IMR-90 (cell line): ENCODE measurements at regions not wholly inside any gene's neighbourhood (a gene's known extent, or its start where the extent isn't known, plus 50 kb on each side); places are given as distances from the start of the nearest gene placed in this dataset.

ENCODE experiments used
- ATAC-seq: fragments of 200-7000 bp; cut with Tn5 transposase; 2 replicates; pipeline ENCODE4 v1.9.1; 2020; ENCODE audit warnings: low read depth, mild to moderate bottlenecking, moderate library complexity
- BruUV-seq: library from RNA; stranded (reverse); fragments of 400-500 nt; replicated peaks from 2 replicates; lab custom pipeline; 2021; lab: Mats Ljungman, UMichigan
- CTCF ChIA-PET: fragments of 300-600 bp; formaldehyde crosslinking; extraction: SDS; loops from one replicate; lab custom pipeline; 2021; ENCODE audit warnings: antibody characterized with exemption; lab: Yijun Ruan, JAX
- POLR2A ChIA-PET: fragments of 300-600 bp; sonication (Branson Sonifier 250); formaldehyde crosslinking; loops from one replicate; lab custom pipeline; 2022; ENCODE audit warnings: antibody characterized with exemption; ENCODE audit not compliant: unreplicated experiment; lab: Charles Lee
- DNase-seq: peaks from one replicate; pipeline ENCODE4 v3.0.0; 2013
- H2AFZ ChIP-seq: replicated peaks from 2 replicates; pipeline ENCODE3; 2013; ENCODE audit warnings: low read length, mild to moderate bottlenecking; ENCODE audit not compliant: poor library complexity
- H2AK5ac ChIP-seq: 2 replicates; pipeline ENCODE4 v1.6.1; 2013; ENCODE audit warnings: low read depth, low read length, inconsistent platforms
- H2AK9ac ChIP-seq: replicated peaks from 2 replicates; pipeline ENCODE3; 2013; ENCODE audit warnings: mild to moderate bottlenecking, low read depth, low read length, moderate library complexity; ENCODE audit not compliant: poor library complexity
- H2BK120ac ChIP-seq: 2 replicates; pipeline ENCODE4 v1.6.1; 2013; ENCODE audit warnings: low read depth, low read length, inconsistent platforms
- H2BK15ac ChIP-seq: 3 replicates; pipeline ENCODE4 v1.6.1; 2013; ENCODE audit warnings: low read depth, low read length, inconsistent platforms
- H2BK20ac ChIP-seq: 2 replicates; pipeline ENCODE4 v1.6.1; 2013; ENCODE audit warnings: low read depth, mild to moderate bottlenecking, inconsistent platforms, low read length, moderate library complexity
- H2BK5ac ChIP-seq: 2 replicates; pipeline ENCODE4 v1.6.1; 2013; ENCODE audit warnings: mild to moderate bottlenecking, low read depth, low read length, inconsistent platforms; ENCODE audit not compliant: poor library complexity, severe bottlenecking
- H3K14ac ChIP-seq: replicated peaks from 2 replicates; pipeline ENCODE4 v1.6.1; 2013; ENCODE audit warnings: low read depth, low read length, inconsistent platforms
- H3K18ac ChIP-seq: 2 replicates; pipeline ENCODE4 v1.6.1; 2013; ENCODE audit warnings: low read depth, low read length, control low read depth
- H3K23ac ChIP-seq: 2 replicates; pipeline ENCODE4 v1.6.1; 2013; ENCODE audit warnings: low read depth, low read length, inconsistent platforms
- H3K27ac ChIP-seq: 2 replicates; pipeline ENCODE4 v1.5.1; 2013; ENCODE audit warnings: mild to moderate bottlenecking, control low read depth, low read length; ENCODE audit not compliant: insufficient read depth
- H3K27me3 ChIP-seq: 2 replicates; pipeline ENCODE4 v1.6.1; 2013; ENCODE audit warnings: low read length; ENCODE audit not compliant: control insufficient read depth, insufficient read depth
- H3K36me3 ChIP-seq: 2 replicates; pipeline ENCODE4 v1.6.1; 2013; ENCODE audit warnings: low read length, mixed read lengths; ENCODE audit not compliant: control insufficient read depth, insufficient read depth
- H3K4ac ChIP-seq: 2 replicates; pipeline ENCODE4 v1.6.1; 2013; ENCODE audit warnings: low read depth, low read length, inconsistent platforms
- H3K4me1 ChIP-seq: 2 replicates; pipeline ENCODE4 v1.6.1; 2013; ENCODE audit warnings: low read length, mixed read lengths; ENCODE audit not compliant: control insufficient read depth, insufficient read depth
- H3K4me2 ChIP-seq: 2 replicates; pipeline ENCODE4 v1.6.1; 2013; ENCODE audit warnings: low read depth, mild to moderate bottlenecking, control low read depth, low read length, moderate library complexity
- H3K4me3 ChIP-seq: 2 replicates; pipeline ENCODE4 v1.5.1; 2013; ENCODE audit warnings: low read depth, mild to moderate bottlenecking, control low read depth, low read length, moderate library complexity; ENCODE audit not compliant: insufficient read depth
- H3K56ac ChIP-seq: 2 replicates; pipeline ENCODE4 v1.6.1; 2013; ENCODE audit warnings: low read length, inconsistent platforms; ENCODE audit not compliant: insufficient read depth; ENCODE audit errors: extremely low read depth
- H3K79me1 ChIP-seq, 2 experiments: 2 replicates each; pipeline ENCODE4 v1.6.1; 2013; ENCODE audit warnings: low read length in 2 of 2, inconsistent platforms in 1 of 2, low read depth in 1 of 2
- H3K9ac ChIP-seq: 2 replicates; pipeline ENCODE4 v1.6.1; 2013; ENCODE audit warnings: low read depth, low read length, control low read depth
- H3K9me1 ChIP-seq: 2 replicates; pipeline ENCODE4 v1.6.1; 2013; ENCODE audit warnings: low read length, inconsistent platforms; ENCODE audit not compliant: insufficient read depth
- H3K9me3 ChIP-seq: 2 replicates; pipeline ENCODE4 v1.6.1; 2013; ENCODE audit warnings: low read length; ENCODE audit not compliant: control insufficient read depth, insufficient read depth
- H4K20me1 ChIP-seq: 2 replicates; pipeline ENCODE4 v1.6.1; 2013; ENCODE audit warnings: low read length, inconsistent platforms; ENCODE audit not compliant: insufficient read depth
- H4K5ac ChIP-seq: 2 replicates; pipeline ENCODE4 v1.6.1; 2013; ENCODE audit warnings: mild to moderate bottlenecking, low read depth, low read length, control low read depth
- H4K8ac ChIP-seq, 2 experiments: 2 replicates each; pipeline ENCODE4 v1.6.1; 2013; ENCODE audit warnings: low read depth in 2 of 2, low read length in 2 of 2, control low read depth in 1 of 2, inconsistent platforms in 1 of 2
- H4K91ac ChIP-seq: 2 replicates; pipeline ENCODE4 v1.6.1; 2013; ENCODE audit warnings: low read depth, low read length, inconsistent platforms; ENCODE audit not compliant: insufficient read depth
- BHLHE40 ChIP-seq: fragments of 150-350 bp; IDR thresholded peaks from 2 replicates; pipeline ENCODE4 v1.6.1; 2016; ENCODE audit warnings: mild to moderate bottlenecking, low read depth, low read length
- CEBPB ChIP-seq: IDR thresholded peaks from 2 replicates; pipeline ENCODE4 v1.6.1; 2012; ENCODE audit warnings: low read depth, low read length, improper control_type of control experiment
- CHD1 ChIP-seq: IDR thresholded peaks from 2 replicates; pipeline ENCODE4 v1.6.1; 2012; ENCODE audit warnings: low read depth, low read length, improper control_type of control experiment
- FOS ChIP-seq: fragments of 150-350 bp; IDR thresholded peaks from 2 replicates; pipeline ENCODE4 v1.6.1; 2016; ENCODE audit warnings: low read depth, low read length
- MAFK ChIP-seq: IDR thresholded peaks from 2 replicates; pipeline ENCODE4 v1.6.1; 2012; ENCODE audit warnings: low read depth, low read length, improper control_type of control experiment
- MXI1 ChIP-seq: IDR thresholded peaks from 2 replicates; pipeline ENCODE4 v1.6.1; 2012; ENCODE audit warnings: low read depth, mild to moderate bottlenecking, low read length, moderate library complexity, borderline replicate concordance
- NFE2L2 ChIP-seq: fragments of 150-350 bp; IDR thresholded peaks from 2 replicates; pipeline ENCODE4 v1.6.1; 2016; ENCODE audit warnings: low read depth, mild to moderate bottlenecking, low read length
- POLR2A ChIP-seq: IDR thresholded peaks from 2 replicates; pipeline ENCODE4 v1.6.1; 2012; ENCODE audit warnings: mild to moderate bottlenecking, low read depth, low read length
- RAD21 ChIP-seq: IDR thresholded peaks from 2 replicates; pipeline ENCODE4 v1.6.1; 2012; ENCODE audit warnings: low read length, improper control_type of control experiment
- RCOR1 ChIP-seq: IDR thresholded peaks from 2 replicates; pipeline ENCODE4 v1.6.1; 2012; ENCODE audit warnings: mild to moderate bottlenecking, low read length, improper control_type of control experiment; ENCODE audit not compliant: insufficient replicate concordance
- RFX5 ChIP-seq: IDR thresholded peaks from 2 replicates; pipeline ENCODE4 v1.8.0; 2012; ENCODE audit warnings: low read depth, mild to moderate bottlenecking, low read length, moderate library complexity
- SMC3 ChIP-seq: fragments of 150-350 bp; IDR thresholded peaks from 2 replicates; pipeline ENCODE4 v1.6.1; 2016; ENCODE audit warnings: low read depth, mild to moderate bottlenecking, antibody characterized with exemption, low read length, moderate library complexity
- WGBS, 2 experiments: methylation state at CpG; one replicate each; pipeline versions ENCODE4 v1.1.5 to v1.1.7; 2013; ENCODE audit warnings: missing lambda C conversion rate in 2 of 2; ENCODE audit not compliant: insufficient read length in 1 of 2; ENCODE audit errors: extremely low coverage in 2 of 2; 5-methylcytosine and 5-hydroxymethylcytosine counted together
- dilution Hi-C: fragments of 300-500 bp; cut with HindIII; formaldehyde crosslinking; loops from one replicate; pipeline ENCODE4 v1.14.3; 2018; ENCODE audit warnings: low sequenced_read_pairs; ENCODE audit not compliant: unreplicated experiment
- in situ Hi-C: fragments of 300-500 bp; cut with MboI; formaldehyde crosslinking; loops from 3 replicates; pipeline ENCODE4 v1.14.3; 2019; ENCODE audit warnings: low sequenced_read_pairs, inconsistent platforms, mixed read lengths
- intact Hi-C: fragments of 100-400 bp; cut with micrococcal nuclease; formaldehyde crosslinking; loops from 2 replicates; pipeline ENCODE4 v1.10.0; 2022
- TF ChIP-seq, protein P1 (sequence below): fragments of 150-350 bp; IDR thresholded peaks from 2 replicates; pipeline ENCODE4 v1.6.1; 2017; ENCODE audit warnings: mild to moderate bottlenecking, antibody characterized with exemption, low read length, low read depth
- TF ChIP-seq, protein P2 (sequence below): fragments of 150-350 bp; IDR thresholded peaks from 2 replicates; pipeline ENCODE4 v1.6.1; 2016; ENCODE audit warnings: low read depth, mild to moderate bottlenecking, low read length, moderate library complexity, borderline replicate concordance

DNA sequence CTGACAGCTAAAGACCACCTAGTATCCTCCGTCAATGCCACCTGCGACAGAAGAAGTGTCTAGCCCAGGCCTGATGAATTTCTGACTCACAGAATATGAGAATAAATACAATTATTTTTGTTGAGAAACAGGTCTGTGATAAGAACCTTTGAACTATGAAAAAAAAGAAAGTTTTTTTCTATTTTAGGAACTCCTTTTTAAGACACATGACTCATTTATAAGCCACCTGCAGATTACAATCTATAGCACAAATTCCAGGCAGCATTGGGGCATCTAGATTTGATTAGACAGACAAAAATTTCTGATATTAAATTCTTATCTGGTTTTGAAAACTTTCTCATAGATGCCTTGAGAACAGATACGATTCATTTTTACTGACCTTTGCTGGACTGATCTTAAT lies 256.7 kb upstream of the LYZL1 start:
- dilution Hi-C loops (no loop called here), intact Hi-C loops (no loop called here), in situ Hi-C loops (no loop called here)
- TF ChIP-seq SMC3 (no peak), FOS (no peak), CEBPB (no peak), NFE2L2 (no peak), RFX5 (no peak), RCOR1 (no peak), MXI1 (no peak), BHLHE40 (no peak), RAD21 (no peak), CHD1 (no peak), POLR2A (no peak), MAFK (no peak)
- TF ChIP-seq, protein P1, sequence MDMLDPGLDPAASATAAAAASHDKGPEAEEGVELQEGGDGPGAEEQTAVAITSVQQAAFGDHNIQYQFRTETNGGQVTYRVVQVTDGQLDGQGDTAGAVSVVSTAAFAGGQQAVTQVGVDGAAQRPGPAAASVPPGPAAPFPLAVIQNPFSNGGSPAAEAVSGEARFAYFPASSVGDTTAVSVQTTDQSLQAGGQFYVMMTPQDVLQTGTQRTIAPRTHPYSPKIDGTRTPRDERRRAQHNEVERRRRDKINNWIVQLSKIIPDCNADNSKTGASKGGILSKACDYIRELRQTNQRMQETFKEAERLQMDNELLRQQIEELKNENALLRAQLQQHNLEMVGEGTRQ: no peak
- TF ChIP-seq, protein P2, sequence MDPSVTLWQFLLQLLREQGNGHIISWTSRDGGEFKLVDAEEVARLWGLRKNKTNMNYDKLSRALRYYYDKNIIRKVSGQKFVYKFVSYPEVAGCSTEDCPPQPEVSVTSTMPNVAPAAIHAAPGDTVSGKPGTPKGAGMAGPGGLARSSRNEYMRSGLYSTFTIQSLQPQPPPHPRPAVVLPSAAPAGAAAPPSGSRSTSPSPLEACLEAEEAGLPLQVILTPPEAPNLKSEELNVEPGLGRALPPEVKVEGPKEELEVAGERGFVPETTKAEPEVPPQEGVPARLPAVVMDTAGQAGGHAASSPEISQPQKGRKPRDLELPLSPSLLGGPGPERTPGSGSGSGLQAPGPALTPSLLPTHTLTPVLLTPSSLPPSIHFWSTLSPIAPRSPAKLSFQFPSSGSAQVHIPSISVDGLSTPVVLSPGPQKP: no peak
- H2BK5ac ChIP-seq: no peak overlapping the region
- H2BK20ac ChIP-seq: no peak overlapping the region
- no CpG with 5 or more reads among the region's 3 CpGs for WGBS, 2 experiments
- no peak overlapping the region for H2AK9ac ChIP-seq
- no peak overlapping the region for H2AFZ ChIP-seq
- no peak overlapping the region for H4K8ac ChIP-seq
- no peaks in the 10 kb centered on the region for H3K79me1 ChIP-seq
- POLR2A ChIA-PET: no interaction called here
- no peak for ATAC-seq
- no peak overlapping the region for H3K18ac ChIP-seq
- no peaks in the 10 kb centered on the region for H4K20me1 ChIP-seq
- H3K27me3 ChIP-seq: peaks cover 6% of the 10 kb centered on the region; the same call in 1 of the 2 replicates
- H2BK15ac ChIP-seq: no peak overlapping the region
- H3K4me3 ChIP-seq: no peak overlapping the region
- H3K36me3 ChIP-seq: no peaks in the 10 kb centered on the region
- no TSS peak for BruUV-seq
- no peak overlapping the region for H3K4ac ChIP-seq
- H3K4me2 ChIP-seq: no peak overlapping the region
- CTCF ChIA-PET: no interaction called here
- H3K27ac ChIP-seq: no peak overlapping the region
- no peak overlapping the region for H3K56ac ChIP-seq
- H4K91ac ChIP-seq: no peak overlapping the region
- H2BK120ac ChIP-seq: no peak overlapping the region
- no peaks in the 10 kb centered on the region for H3K9me1 ChIP-seq
- no peak overlapping the region for H3K9ac ChIP-seq
- no peaks in the 10 kb centered on the region for H3K9me3 ChIP-seq
- H2AK5ac ChIP-seq: no peak overlapping the region
- DNase-seq: no peak
- no peak overlapping the region for H3K14ac ChIP-seq
- H4K5ac ChIP-seq: no peak overlapping the region
- H3K23ac ChIP-seq: no peak overlapping the region
- H3K4me1 ChIP-seq: peaks cover 1% of the 10 kb centered on the region; the same call in 1 of the 2 replicates
